ENCODE measurements at regions not wholly inside any gene's neighbourhood (a gene's known extent, or its start where the extent isn't known, plus 50 kb on each side); places are given as distances from the start of the nearest gene placed in this dataset.
"Not testable (repeated sequence)": the region's sequence is repeated elsewhere in the genome, so short reads cannot be mapped to it uniquely, and the experiment has no call there.

GRCh38 chr5:50613057-50613456 is 53.4 kb upstream of the PARP8 start:
- TF ChIP-seq REST (tag by site-specific recombination; IDR thresholded peaks at IDR 0.05); CTCF (tag by site-specific recombination; IDR thresholded peaks at IDR 0.05); WT1 (tag by site-specific recombination; IDR thresholded peaks at IDR 0.05); ZNF274 (IDR thresholded peaks at IDR 0.05; ENCODE audit: low read length); ZNF274 (tag by site-specific recombination; IDR thresholded peaks at IDR 0.05; ENCODE audit: borderline replicate concordance); PBX3 (CRISPR knock-in tag; IDR thresholded peaks at IDR 0.05); ZSCAN16 (tag by site-specific recombination; IDR thresholded peaks at IDR 0.05); YY1 (tag by site-specific recombination; IDR thresholded peaks at IDR 0.05); ZBTB48 (tag by site-specific recombination; IDR thresholded peaks at IDR 0.05): not testable (repeated sequence)
- TF ChIP-seq, protein P1, sequence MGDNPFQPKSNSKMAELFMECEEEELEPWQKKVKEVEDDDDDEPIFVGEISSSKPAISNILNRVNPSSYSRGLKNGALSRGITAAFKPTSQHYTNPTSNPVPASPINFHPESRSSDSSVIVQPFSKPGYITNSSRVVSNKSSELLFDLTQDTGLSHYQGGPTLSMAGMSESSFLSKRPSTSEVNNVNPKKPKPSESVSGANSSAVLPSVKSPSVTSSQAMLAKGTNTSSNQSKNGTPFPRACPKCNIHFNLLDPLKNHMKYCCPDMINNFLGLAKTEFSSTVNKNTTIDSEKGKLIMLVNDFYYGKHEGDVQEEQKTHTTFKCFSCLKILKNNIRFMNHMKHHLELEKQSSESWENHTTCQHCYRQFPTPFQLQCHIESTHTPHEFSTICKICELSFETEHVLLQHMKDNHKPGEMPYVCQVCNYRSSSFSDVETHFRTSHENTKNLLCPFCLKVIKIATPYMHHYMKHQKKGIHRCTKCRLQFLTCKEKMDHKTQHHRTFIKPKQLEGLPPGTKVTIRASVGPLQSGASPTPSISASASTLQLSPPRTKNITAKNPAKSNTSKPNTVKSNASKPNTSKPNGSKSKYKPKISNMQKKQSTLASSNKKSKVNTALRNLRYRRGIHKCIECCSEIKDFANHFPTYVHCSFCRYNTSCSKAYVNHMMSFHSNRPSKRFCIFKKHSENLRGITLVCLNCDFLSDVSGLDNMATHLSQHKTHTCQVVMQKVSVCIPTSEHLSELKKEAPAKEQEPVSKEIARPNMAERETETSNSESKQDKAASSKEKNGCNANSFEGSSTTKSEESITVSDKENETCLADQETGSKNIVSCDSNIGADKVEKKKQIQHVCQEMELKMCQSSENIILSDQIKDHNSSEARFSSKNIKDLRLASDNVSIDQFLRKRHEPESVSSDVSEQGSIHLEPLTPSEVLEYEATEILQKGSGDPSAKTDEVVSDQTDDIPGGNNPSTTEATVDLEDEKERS (tag by site-specific recombination; IDR thresholded peaks at IDR 0.05): not testable (repeated sequence)
- TF ChIP-seq, protein P2, sequence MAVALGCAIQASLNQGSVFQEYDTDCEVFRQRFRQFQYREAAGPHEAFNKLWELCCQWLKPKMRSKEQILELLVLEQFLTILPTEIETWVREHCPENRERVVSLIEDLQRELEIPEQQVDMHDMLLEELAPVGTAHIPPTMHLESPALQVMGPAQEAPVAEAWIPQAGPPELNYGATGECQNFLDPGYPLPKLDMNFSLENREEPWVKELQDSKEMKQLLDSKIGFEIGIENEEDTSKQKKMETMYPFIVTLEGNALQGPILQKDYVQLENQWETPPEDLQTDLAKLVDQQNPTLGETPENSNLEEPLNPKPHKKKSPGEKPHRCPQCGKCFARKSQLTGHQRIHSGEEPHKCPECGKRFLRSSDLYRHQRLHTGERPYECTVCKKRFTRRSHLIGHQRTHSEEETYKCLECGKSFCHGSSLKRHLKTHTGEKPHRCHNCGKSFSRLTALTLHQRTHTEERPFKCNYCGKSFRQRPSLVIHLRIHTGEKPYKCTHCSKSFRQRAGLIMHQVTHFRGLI (tag by site-specific recombination; IDR thresholded peaks at IDR 0.05): not testable (repeated sequence)
